MCF 10A (cell line): ENCODE measurements at regions not wholly inside any gene's neighbourhood (a gene's known extent, or its start where the extent isn't known, plus 50 kb on each side); places are given as distances from the start of the nearest gene placed in this dataset.

Experiments
- BruUV-seq: library from RNA; stranded (reverse); fragments of 400-500 nt; replicated peaks from 2 replicates; lab custom pipeline; 2021; lab: Mats Ljungman, UMichigan
- CTCF ChIA-PET: fragments of 300-600 bp; sonication (Branson Sonifier 250); formaldehyde crosslinking; extraction: SDS; loops from one replicate; lab custom pipeline; 2021; ENCODE audit warnings: antibody characterized with exemption, inconsistent platforms; lab: Yijun Ruan, JAX
- POLR2A ChIA-PET: fragments of 300-600, 350-650 bp; sonication (Branson Sonifier 250); formaldehyde crosslinking; extraction: SDS; loops from one replicate; lab custom pipeline; 2020; ENCODE audit warnings: antibody characterized with exemption, inconsistent platforms; lab: Yijun Ruan, JAX
- DNase-seq: peaks from one replicate; pipeline ENCODE4 v3.0.0-alpha.2; 2018; ENCODE audit not compliant: unreplicated experiment
- H3K27ac Mint-ChIP-seq: one replicate; pipeline ENCODE4 v1.8.0; 2022; ENCODE audit warnings: mild to moderate bottlenecking, low read depth, mixed read lengths; ENCODE audit not compliant: unreplicated experiment
- H3K27me3 Mint-ChIP-seq: one replicate; pipeline ENCODE4 v1.8.0; 2022; ENCODE audit warnings: mixed read lengths; ENCODE audit not compliant: insufficient read depth, unreplicated experiment
- H3K36me3 Mint-ChIP-seq: one replicate; pipeline ENCODE4 v1.8.0; 2022; ENCODE audit warnings: mild to moderate bottlenecking, moderate library complexity, mixed read lengths; ENCODE audit not compliant: insufficient read depth, unreplicated experiment
- H3K4me1 Mint-ChIP-seq: one replicate; pipeline ENCODE4 v1.8.0; 2022; ENCODE audit warnings: mixed read lengths; ENCODE audit not compliant: insufficient read depth, unreplicated experiment
- H3K4me3 Mint-ChIP-seq: one replicate; pipeline ENCODE4 v1.8.0; 2022; ENCODE audit warnings: mild to moderate bottlenecking, moderate library complexity, mixed read lengths; ENCODE audit not compliant: unreplicated experiment
- H3K9me3 Mint-ChIP-seq: one replicate; pipeline ENCODE4 v1.8.0; 2022; ENCODE audit warnings: mixed read lengths; ENCODE audit not compliant: unreplicated experiment
- CTCF ChIP-seq: fragments of 200-600 bp; IDR thresholded peaks from one replicate; pipeline ENCODE4 v1.8.0; 2022; ENCODE audit warnings: antibody characterized with exemption, mild to moderate bottlenecking; ENCODE audit not compliant: unreplicated experiment
- intact Hi-C: fragments of 100-400 bp; cut with micrococcal nuclease; formaldehyde crosslinking; loops from 2 replicates; pipeline ENCODE4 v1.14.1; 2022

GRCh38 chr5:169472544-169472943, 111.0 kb upstream of the SPDL1 start:
- no peaks in the 10 kb centered on the region for H3K27me3 Mint-ChIP-seq
- no peak for TF ChIP-seq CTCF
- DNase-seq: no peak
- BruUV-seq: no TSS peak
- intact Hi-C loops: no loop called here
- H3K9me3 Mint-ChIP-seq: no peaks in the 10 kb centered on the region
- no peak overlapping the region for H3K4me3 Mint-ChIP-seq
- POLR2A ChIA-PET: interaction anchor here (0.5 kb wide), 1 partner anchor 1811 kb away, joined by 3 read pairs; no protein-coding TSS in a partner anchor
- CTCF ChIA-PET: interaction anchor here (1.3 kb wide), 1 partner anchor 171 kb away, joined by 3 read pairs; the partner anchor contains the start of gene SLIT3
- no peak overlapping the region for H3K27ac Mint-ChIP-seq
- no peaks in the 10 kb centered on the region for H3K36me3 Mint-ChIP-seq
- no peaks in the 10 kb centered on the region for H3K4me1 Mint-ChIP-seq

GRCh38 chr5:169471021-169471420, 112.6 kb upstream of the SPDL1 start:
- H3K4me1 Mint-ChIP-seq: no peaks in the 10 kb centered on the region
- H3K4me3 Mint-ChIP-seq: no peak overlapping the region
- POLR2A ChIA-PET: interaction anchor here (1.1 kb wide), 1 partner anchor 10 kb away, joined by 3 read pairs; no protein-coding TSS in a partner anchor
- H3K27ac Mint-ChIP-seq: no peak overlapping the region
- no TSS peak for BruUV-seq
- CTCF ChIA-PET: interaction anchor here (0.7 to 1.3 kb wide), 2 partner anchors 170 to 717 kb away, joined by 3 read pairs; partner anchors contain the start of gene SLIT3
- no peaks in the 10 kb centered on the region for H3K27me3 Mint-ChIP-seq
- intact Hi-C loops: no loop called here
- no peaks in the 10 kb centered on the region for H3K36me3 Mint-ChIP-seq
- no peak for DNase-seq
- no peak for TF ChIP-seq CTCF
- H3K9me3 Mint-ChIP-seq: no peaks in the 10 kb centered on the region

GRCh38 chr5:169467041-169467771, 116.4 kb upstream of the SPDL1 start:
- no TSS peak for BruUV-seq
- Mint-ChIP-seq H3K27ac (no peak overlapping the region), H3K27me3 (no peaks in the 10 kb centered on the region), H3K4me1 (no peaks in the 10 kb centered on the region), H3K9me3 (no peaks in the 10 kb centered on the region), H3K4me3 (no peak overlapping the region), H3K36me3 (no peaks in the 10 kb centered on the region)
- ChIA-PET CTCF (no interaction called here), POLR2A (no interaction called here)
- no peak for TF ChIP-seq CTCF
- no peak for DNase-seq
- intact Hi-C loops: no loop called here

GRCh38 chr5:169460896-169461295, 122.7 kb upstream of the SPDL1 start:
- no peak for DNase-seq
- ChIA-PET POLR2A (interaction anchor here (0.8 kb wide), 1 partner anchor 11 kb away, joined by 3 read pairs; no protein-coding TSS in a partner anchor), CTCF (interaction anchor here (0.7 to 1.1 kb wide), 2 partner anchors 57 to 196 kb away, joined by 3 read pairs; no protein-coding TSS in a partner anchor)
- intact Hi-C loops: no loop called here
- H3K27me3 Mint-ChIP-seq: no peaks in the 10 kb centered on the region
- H3K27ac Mint-ChIP-seq: no peak overlapping the region
- no TSS peak for BruUV-seq
- no peaks in the 10 kb centered on the region for H3K9me3 Mint-ChIP-seq
- TF ChIP-seq CTCF: no peak
- H3K4me3 Mint-ChIP-seq: no peak overlapping the region
- no peaks in the 10 kb centered on the region for H3K4me1 Mint-ChIP-seq
- H3K36me3 Mint-ChIP-seq: no peaks in the 10 kb centered on the region
